Upper lobe of left lung (tissue), 4 donors: ENCODE measurements at regions not wholly inside any gene's neighbourhood (a gene's known extent, or its start where the extent isn't known, plus 50 kb on each side); places are given as distances from the start of the nearest gene placed in this dataset.

Experiments
- CTCF ChIP-seq, 6 experiments: fragments of 450-650 bp in 4 of 6; fragments of 200-600 bp in 2 of 6; sonication (generic) in 2 of 6; IDR thresholded peaks; one replicate each; pipeline ENCODE4 v1.5.1; 2016 to 2019; ENCODE audit warnings: antibody characterized with exemption in 6 of 6
- EP300 ChIP-seq, 4 donors: sonication (generic); formaldehyde crosslinking; IDR thresholded peaks; one replicate each; pipeline ENCODE4 v1.5.1; 2017; ENCODE audit warnings: antibody characterized with exemption in 4 of 4, control low read depth in 2 of 4
- POLR2AphosphoS5 ChIP-seq, 2 donors: sonication (generic); formaldehyde crosslinking; IDR thresholded peaks; one replicate each; pipeline ENCODE4 v1.5.1; 2017; ENCODE audit warnings: antibody characterized with exemption in 2 of 2

- TF ChIP-seq CTCF (IDR thresholded peaks at IDR 0.05) (no peak), EP300 (IDR thresholded peaks at IDR 0.05) (no peak), POLR2AphosphoS5 (IDR thresholded peaks at IDR 0.05) (no peak)
Observed at GRCh38 chr14:104329793-104330192, 191.4 kb downstream of the KIF26A start.
